ENCODE measurements at regions not wholly inside any gene's neighbourhood (a gene's known extent, or its start where the extent isn't known, plus 50 kb on each side); places are given as distances from the start of the nearest gene placed in this dataset.
"Not testable (repeated sequence)": the region's sequence is repeated elsewhere in the genome, so short reads cannot be mapped to it uniquely, and the experiment has no call there.

DNA sequence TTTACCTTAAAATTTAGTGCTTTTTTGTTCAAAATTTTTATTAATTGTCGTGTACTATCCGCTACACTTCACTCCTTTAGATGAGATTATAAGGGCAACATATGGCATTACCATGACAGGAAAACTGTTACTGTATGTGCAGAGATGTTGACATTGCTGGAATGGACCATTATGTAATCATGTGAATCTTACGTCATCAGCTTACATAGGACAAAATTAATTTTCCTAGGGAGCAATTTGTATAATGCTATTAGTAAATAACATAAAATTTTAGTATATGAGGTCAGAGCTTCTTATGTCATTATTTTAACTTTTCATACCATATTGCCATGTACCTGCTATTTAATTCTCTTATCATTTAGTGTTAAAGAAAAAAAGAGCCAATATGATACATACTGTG, 110.4 kb upstream of the KLHL1 start:
- H3K36me3 ChIP-seq (ENCODE audit: control insufficient read depth in 2 of 2, insufficient read depth in 1 of 2, low read length in 2 of 2): no peaks in the 10 kb centered on the region
- ChIA-PET CTCF (no interaction called here), POLR2A (no interaction called here)
- H3K4me1 ChIP-seq (ENCODE audit: control insufficient read depth, insufficient read depth, low read length): no peaks in the 10 kb centered on the region
- H3K9me3 ChIP-seq (ENCODE audit: control insufficient read depth, insufficient read depth, low read depth, low read length): no peaks in the 10 kb centered on the region
- TF ChIP-seq ZIC2 (tag by site-specific recombination; IDR thresholded peaks at IDR 0.05) (no peak), RBAK (tag by site-specific recombination; IDR thresholded peaks at IDR 0.05) (no peak), ZNF311 (tag by site-specific recombination; IDR thresholded peaks at IDR 0.05; ENCODE audit: borderline replicate concordance) (no peak)
- H3K27ac ChIP-seq (ENCODE audit: extremely low read depth, low read depth, low read length): no peak overlapping the region
- H3K4me3 ChIP-seq (ENCODE audit: low read depth, low read length): no peak overlapping the region

DNA sequence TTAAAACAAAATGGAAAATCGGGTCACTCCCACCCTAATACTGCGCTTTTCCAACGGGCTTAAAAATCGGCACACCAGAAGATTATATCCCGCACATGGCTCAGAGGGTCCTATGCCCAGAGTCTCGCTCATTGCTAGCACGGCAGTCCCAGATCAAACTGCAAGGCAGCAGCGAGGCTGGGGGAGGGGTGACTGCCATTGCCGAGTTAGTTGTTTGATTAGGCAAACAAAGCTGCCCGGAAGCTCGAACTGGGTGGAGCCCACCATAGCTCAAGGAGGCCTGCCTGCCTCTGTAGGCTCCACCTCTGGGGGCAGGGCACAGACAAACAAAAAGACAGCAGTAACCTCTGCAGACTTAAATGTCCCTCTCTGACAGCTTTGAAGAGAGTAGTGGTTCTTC, 100.7 kb upstream of the KLHL1 start:
- CTCF ChIA-PET; H3K4me3 ChIP-seq (ENCODE audit: low read depth, low read length); H3K4me1 ChIP-seq (ENCODE audit: control insufficient read depth, insufficient read depth, low read length); H3K27ac ChIP-seq (ENCODE audit: extremely low read depth, low read depth, low read length); POLR2A ChIA-PET; H3K9me3 ChIP-seq (ENCODE audit: control insufficient read depth, insufficient read depth, low read depth, low read length); H3K36me3 ChIP-seq (ENCODE audit: control insufficient read depth in 2 of 2, insufficient read depth in 1 of 2, low read length in 2 of 2): not testable (repeated sequence)

DNA sequence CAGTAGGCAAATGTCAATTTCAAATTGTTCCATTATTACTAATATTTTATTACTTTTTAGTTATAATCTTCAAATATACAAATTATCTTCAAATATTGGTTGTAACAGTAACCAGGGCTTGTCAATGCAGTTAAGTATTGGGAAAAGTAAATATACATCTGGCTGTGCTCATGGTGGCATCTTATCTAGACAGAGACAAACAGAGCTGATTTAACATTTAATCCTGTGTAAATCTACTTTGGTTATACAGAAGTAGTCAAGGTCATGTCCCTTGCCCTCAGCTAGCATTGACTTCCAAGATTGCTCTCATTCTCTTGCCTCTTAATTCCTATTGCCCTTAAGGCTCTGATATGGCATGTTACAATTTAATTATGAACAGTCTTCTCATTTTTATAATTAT, 98.4 kb upstream of the KLHL1 start:
- no peak for TF ChIP-seq ZNF146 (tag by site-specific recombination; IDR thresholded peaks at IDR 0.05)
- no peak for TF ChIP-seq MZF1 (tag by site-specific recombination; IDR thresholded peaks at IDR 0.05; ENCODE audit: borderline replicate concordance)
- no peak for TF ChIP-seq ZNF555 (tag by site-specific recombination; conservative IDR thresholded peaks at IDR 0.05)
- TF ChIP-seq, protein P1, sequence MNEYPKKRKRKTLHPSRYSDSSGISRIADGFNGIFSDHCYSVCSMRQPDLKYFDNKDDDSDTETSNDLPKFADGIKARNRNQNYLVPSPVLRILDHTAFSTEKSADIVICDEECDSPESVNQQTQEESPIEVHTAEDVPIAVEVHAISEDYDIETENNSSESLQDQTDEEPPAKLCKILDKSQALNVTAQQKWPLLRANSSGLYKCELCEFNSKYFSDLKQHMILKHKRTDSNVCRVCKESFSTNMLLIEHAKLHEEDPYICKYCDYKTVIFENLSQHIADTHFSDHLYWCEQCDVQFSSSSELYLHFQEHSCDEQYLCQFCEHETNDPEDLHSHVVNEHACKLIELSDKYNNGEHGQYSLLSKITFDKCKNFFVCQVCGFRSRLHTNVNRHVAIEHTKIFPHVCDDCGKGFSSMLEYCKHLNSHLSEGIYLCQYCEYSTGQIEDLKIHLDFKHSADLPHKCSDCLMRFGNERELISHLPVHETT (tag by site-specific recombination; IDR thresholded peaks at IDR 0.05): no peak
- TF ChIP-seq, protein P2, sequence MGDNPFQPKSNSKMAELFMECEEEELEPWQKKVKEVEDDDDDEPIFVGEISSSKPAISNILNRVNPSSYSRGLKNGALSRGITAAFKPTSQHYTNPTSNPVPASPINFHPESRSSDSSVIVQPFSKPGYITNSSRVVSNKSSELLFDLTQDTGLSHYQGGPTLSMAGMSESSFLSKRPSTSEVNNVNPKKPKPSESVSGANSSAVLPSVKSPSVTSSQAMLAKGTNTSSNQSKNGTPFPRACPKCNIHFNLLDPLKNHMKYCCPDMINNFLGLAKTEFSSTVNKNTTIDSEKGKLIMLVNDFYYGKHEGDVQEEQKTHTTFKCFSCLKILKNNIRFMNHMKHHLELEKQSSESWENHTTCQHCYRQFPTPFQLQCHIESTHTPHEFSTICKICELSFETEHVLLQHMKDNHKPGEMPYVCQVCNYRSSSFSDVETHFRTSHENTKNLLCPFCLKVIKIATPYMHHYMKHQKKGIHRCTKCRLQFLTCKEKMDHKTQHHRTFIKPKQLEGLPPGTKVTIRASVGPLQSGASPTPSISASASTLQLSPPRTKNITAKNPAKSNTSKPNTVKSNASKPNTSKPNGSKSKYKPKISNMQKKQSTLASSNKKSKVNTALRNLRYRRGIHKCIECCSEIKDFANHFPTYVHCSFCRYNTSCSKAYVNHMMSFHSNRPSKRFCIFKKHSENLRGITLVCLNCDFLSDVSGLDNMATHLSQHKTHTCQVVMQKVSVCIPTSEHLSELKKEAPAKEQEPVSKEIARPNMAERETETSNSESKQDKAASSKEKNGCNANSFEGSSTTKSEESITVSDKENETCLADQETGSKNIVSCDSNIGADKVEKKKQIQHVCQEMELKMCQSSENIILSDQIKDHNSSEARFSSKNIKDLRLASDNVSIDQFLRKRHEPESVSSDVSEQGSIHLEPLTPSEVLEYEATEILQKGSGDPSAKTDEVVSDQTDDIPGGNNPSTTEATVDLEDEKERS (tag by site-specific recombination; IDR thresholded peaks at IDR 0.05): no peak
- no peak for TF ChIP-seq TRIM28 (IDR thresholded peaks at IDR 0.05; ENCODE audit: borderline replicate concordance, low read length)
- TF ChIP-seq HOXC10 (CRISPR knock-in tag; IDR thresholded peaks at IDR 0.05): no peak
- H3K36me3 ChIP-seq (ENCODE audit: control insufficient read depth in 2 of 2, insufficient read depth in 1 of 2, low read length in 2 of 2): no peaks in the 10 kb centered on the region
- H3K4me3 ChIP-seq (ENCODE audit: low read depth, low read length): no peak overlapping the region
- H3K9me3 ChIP-seq (ENCODE audit: control insufficient read depth, insufficient read depth, low read depth, low read length): no peaks in the 10 kb centered on the region
- no peak overlapping the region for H3K27ac ChIP-seq (ENCODE audit: extremely low read depth, low read depth, low read length)
- ChIA-PET CTCF (interaction anchor here (0.6 kb wide), 1 partner anchor 197 kb away, joined by 6 read pairs; no protein-coding TSS in a partner anchor), POLR2A (no interaction called here)
- H3K4me1 ChIP-seq (ENCODE audit: control insufficient read depth, insufficient read depth, low read length): no peaks in the 10 kb centered on the region

DNA sequence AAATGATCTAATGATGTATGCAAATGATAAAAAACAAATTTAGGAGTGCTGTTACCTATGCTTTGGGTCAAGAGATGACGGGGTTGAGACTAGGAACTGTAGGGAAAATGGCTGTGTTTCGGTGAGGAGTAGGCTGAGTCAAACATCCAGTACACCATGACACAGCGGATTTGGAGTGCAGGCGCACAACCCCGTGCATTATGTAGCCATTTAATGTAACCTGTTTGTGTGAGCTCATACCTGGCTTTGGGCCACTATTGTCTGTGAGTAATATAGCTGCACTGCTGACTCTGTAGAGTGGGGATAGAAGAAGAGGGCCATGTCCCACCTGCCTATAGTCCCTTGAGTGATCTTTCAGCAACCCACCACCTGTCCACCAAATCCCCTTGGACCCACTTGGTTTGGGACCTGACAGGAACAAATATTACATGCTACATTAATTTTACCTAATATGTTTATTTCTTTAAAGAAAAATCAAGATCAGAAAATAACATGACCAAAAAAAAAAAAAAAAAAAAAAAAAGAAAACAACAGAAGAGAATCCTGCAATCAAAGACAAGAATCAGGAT, 95.5 kb upstream of the KLHL1 start:
- TF ChIP-seq TRIM28 (IDR thresholded peaks at IDR 0.05; ENCODE audit: borderline replicate concordance, low read length) (peak; percentile 100), SETDB1 (IDR thresholded peaks at IDR 0.05; ENCODE audit: insufficient read length, low read length) (peak; percentile 93), OSR2 (tag by site-specific recombination; IDR thresholded peaks at IDR 0.05) (no peak)
- TF ChIP-seq, protein P3, sequence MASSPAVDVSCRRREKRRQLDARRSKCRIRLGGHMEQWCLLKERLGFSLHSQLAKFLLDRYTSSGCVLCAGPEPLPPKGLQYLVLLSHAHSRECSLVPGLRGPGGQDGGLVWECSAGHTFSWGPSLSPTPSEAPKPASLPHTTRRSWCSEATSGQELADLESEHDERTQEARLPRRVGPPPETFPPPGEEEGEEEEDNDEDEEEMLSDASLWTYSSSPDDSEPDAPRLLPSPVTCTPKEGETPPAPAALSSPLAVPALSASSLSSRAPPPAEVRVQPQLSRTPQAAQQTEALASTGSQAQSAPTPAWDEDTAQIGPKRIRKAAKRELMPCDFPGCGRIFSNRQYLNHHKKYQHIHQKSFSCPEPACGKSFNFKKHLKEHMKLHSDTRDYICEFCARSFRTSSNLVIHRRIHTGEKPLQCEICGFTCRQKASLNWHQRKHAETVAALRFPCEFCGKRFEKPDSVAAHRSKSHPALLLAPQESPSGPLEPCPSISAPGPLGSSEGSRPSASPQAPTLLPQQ (tag by site-specific recombination; IDR thresholded peaks at IDR 0.05): no peak
- TF ChIP-seq, protein P4, sequence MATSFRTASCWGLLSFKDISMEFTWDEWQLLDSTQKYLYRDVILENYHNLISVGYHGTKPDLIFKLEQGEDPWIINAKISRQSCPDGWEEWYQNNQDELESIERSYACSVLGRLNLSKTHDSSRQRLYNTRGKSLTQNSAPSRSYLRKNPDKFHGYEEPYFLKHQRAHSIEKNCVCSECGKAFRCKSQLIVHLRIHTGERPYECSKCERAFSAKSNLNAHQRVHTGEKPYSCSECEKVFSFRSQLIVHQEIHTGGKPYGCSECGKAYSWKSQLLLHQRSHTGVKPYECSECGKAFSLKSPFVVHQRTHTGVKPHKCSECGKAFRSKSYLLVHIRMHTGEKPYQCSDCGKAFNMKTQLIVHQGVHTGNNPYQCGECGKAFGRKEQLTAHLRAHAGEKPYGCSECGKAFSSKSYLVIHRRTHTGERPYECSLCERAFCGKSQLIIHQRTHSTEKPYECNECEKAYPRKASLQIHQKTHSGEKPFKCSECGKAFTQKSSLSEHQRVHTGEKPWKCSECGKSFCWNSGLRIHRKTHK (tag by site-specific recombination; IDR thresholded peaks at IDR 0.05): no peak
- H3K36me3 ChIP-seq (ENCODE audit: control insufficient read depth in 2 of 2, insufficient read depth in 1 of 2, low read length in 2 of 2): no peaks in the 10 kb centered on the region
- ChIA-PET POLR2A (no interaction called here), CTCF (no interaction called here)
- no peak overlapping the region for H3K4me3 ChIP-seq (ENCODE audit: low read depth, low read length)
- no peaks in the 10 kb centered on the region for H3K9me3 ChIP-seq (ENCODE audit: control insufficient read depth, insufficient read depth, low read depth, low read length)
- no peaks in the 10 kb centered on the region for H3K4me1 ChIP-seq (ENCODE audit: control insufficient read depth, insufficient read depth, low read length)
- H3K27ac ChIP-seq (ENCODE audit: extremely low read depth, low read depth, low read length): no peak overlapping the region

Data from HEK293 (cell line).